GM12878 (cell line): ENCODE measurements at regions not wholly inside any gene's neighbourhood (a gene's known extent, or its start where the extent isn't known, plus 50 kb on each side); places are given as distances from the start of the nearest gene placed in this dataset.

Source experiments
- BCL11A ChIP-seq: IDR thresholded peaks from 2 replicates; pipeline ENCODE4 v1.6.1; 2011; ENCODE audit warnings: low read depth, low read length
- EP300 ChIP-seq, 2 experiments: fragments of 150-350 bp in 1 of 2; IDR thresholded peaks; 2 replicates each; pipeline ENCODE4 v1.6.1; 2011 to 2012; ENCODE audit warnings: low read depth in 2 of 2, low read length in 2 of 2, borderline replicate concordance in 1 of 2, improper control_type of control experiment in 1 of 2, inconsistent platforms in 1 of 2; ENCODE audit not compliant: control insufficient read depth in 1 of 2
- EZH2 ChIP-seq: IDR thresholded peaks from 2 replicates; pipeline ENCODE4 v1.6.1; 2012; ENCODE audit warnings: low read depth, mild to moderate bottlenecking, control low read depth, inconsistent platforms, low read length, borderline replicate concordance; ENCODE audit not compliant: control insufficient read depth
- KDM1A ChIP-seq: fragments of 200-600 bp; sonication (generic); IDR thresholded peaks from 2 replicates; pipeline ENCODE4 v1.6.1; 2016; ENCODE audit warnings: borderline replicate concordance
- NFYB ChIP-seq: IDR thresholded peaks from 2 replicates; pipeline ENCODE4 v1.6.1; 2011; ENCODE audit warnings: low read depth, mild to moderate bottlenecking, low read length, improper control_type of control experiment, moderate library complexity; ENCODE audit not compliant: insufficient read depth
- POLR2AphosphoS5 ChIP-seq: IDR thresholded peaks from 2 replicates; pipeline ENCODE4 v1.6.1; 2011; ENCODE audit warnings: mild to moderate bottlenecking, low read length, inconsistent platforms
- RAD21 ChIP-seq: IDR thresholded peaks from 2 replicates; pipeline ENCODE4 v1.6.1; 2011; ENCODE audit warnings: mild to moderate bottlenecking, low read depth, low read length, moderate library complexity; ENCODE audit not compliant: insufficient read depth
- SUZ12 ChIP-seq: fragments of 200-600 bp; sonication (generic); IDR thresholded peaks from one replicate; pipeline ENCODE4 v1.6.1; 2018; ENCODE audit warnings: antibody characterized with exemption, mild to moderate bottlenecking; ENCODE audit not compliant: unreplicated experiment
- ZNF384 ChIP-seq: IDR thresholded peaks from 2 replicates; pipeline ENCODE4 v1.6.1; 2012; ENCODE audit warnings: low read depth, mild to moderate bottlenecking, low read length, improper control_type of control experiment, borderline replicate concordance
- ZSCAN29 ChIP-seq: fragments of 450-650 bp; IDR thresholded peaks from 2 replicates; pipeline ENCODE4 v1.6.1; 2017; ENCODE audit warnings: mild to moderate bottlenecking, moderate library complexity
- TF ChIP-seq, protein P1 (sequence below), 3 experiments: IDR thresholded peaks in 2 of 3; conservative IDR thresholded peaks in 1 of 3; 2 replicates each; pipeline ENCODE4 v1.5.1; 2011; ENCODE audit warnings: low read depth in 3 of 3, low read length in 3 of 3, mild to moderate bottlenecking in 3 of 3, control low read depth in 2 of 3, moderate library complexity in 2 of 3, inconsistent platforms in 1 of 3, mixed read lengths in 1 of 3; ENCODE audit not compliant: control insufficient read depth in 2 of 3, insufficient read depth in 1 of 3; ENCODE audit errors: extremely low read depth in 1 of 3
- TF ChIP-seq, protein P2 (sequence below): IDR thresholded peaks from 2 replicates; pipeline ENCODE4 v1.6.1; 2011; ENCODE audit warnings: low read depth, mild to moderate bottlenecking, low read length, moderate library complexity, borderline replicate concordance; ENCODE audit errors: extremely low read depth
- TF ChIP-seq, protein P3 (sequence below): IDR thresholded peaks from 2 replicates; pipeline ENCODE4 v1.6.1; 2011; ENCODE audit warnings: low read depth, low read length, improper control_type of control experiment, borderline replicate concordance

DNA sequence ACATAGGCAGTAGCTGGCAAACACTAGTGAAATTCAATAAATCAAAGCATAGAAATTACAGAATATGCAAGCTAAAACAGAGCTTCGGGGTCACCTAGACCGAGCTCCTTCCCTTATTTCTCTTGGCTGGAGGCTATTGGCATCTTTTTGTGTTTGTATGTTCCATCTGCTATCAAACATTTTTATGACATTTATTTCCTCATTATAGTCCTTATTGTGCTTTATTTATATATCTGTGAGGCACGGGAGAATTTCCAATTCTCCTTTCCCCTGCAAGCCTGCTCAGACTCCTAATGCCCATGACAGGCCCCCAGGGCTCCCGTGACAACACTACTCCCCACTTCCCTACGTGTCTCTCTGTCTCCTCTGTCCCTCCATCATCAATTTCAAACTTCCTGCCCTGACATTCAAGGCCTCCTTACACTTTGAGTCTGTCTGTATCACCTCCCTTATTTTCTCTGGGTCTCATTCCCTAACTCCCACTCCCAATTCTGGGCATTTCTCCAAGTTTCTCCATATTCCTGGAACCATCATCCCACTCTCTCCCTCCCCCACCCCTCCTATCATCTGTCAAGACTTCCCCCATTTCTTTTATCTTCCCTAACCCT is 316.9 kb downstream of the OSR1 start:
- TF ChIP-seq BCL11A (no peak), EP300 (IDR thresholded peaks at IDR 0.05; ENCODE audit: borderline replicate concordance in 1 of 2, control insufficient read depth in 1 of 2, low read depth in 2 of 2, low read length in 2 of 2) (no peak), ZNF384 (no peak), ZSCAN29 (no peak), SUZ12 (no peak), KDM1A (no peak), POLR2AphosphoS5 (no peak), EZH2 (no peak), RAD21 (no peak), NFYB (no peak)
- TF ChIP-seq, protein P1, sequence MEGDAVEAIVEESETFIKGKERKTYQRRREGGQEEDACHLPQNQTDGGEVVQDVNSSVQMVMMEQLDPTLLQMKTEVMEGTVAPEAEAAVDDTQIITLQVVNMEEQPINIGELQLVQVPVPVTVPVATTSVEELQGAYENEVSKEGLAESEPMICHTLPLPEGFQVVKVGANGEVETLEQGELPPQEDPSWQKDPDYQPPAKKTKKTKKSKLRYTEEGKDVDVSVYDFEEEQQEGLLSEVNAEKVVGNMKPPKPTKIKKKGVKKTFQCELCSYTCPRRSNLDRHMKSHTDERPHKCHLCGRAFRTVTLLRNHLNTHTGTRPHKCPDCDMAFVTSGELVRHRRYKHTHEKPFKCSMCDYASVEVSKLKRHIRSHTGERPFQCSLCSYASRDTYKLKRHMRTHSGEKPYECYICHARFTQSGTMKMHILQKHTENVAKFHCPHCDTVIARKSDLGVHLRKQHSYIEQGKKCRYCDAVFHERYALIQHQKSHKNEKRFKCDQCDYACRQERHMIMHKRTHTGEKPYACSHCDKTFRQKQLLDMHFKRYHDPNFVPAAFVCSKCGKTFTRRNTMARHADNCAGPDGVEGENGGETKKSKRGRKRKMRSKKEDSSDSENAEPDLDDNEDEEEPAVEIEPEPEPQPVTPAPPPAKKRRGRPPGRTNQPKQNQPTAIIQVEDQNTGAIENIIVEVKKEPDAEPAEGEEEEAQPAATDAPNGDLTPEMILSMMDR (IDR thresholded peaks at IDR 0.05 in 2 of 3, conservative IDR thresholded peaks at IDR 0.05 in 1 of 3; ENCODE audit: control insufficient read depth in 2 of 3, extremely low read depth in 1 of 3, insufficient read depth in 1 of 3, low read depth in 3 of 3, low read length in 3 of 3): no peak
- TF ChIP-seq, protein P2, sequence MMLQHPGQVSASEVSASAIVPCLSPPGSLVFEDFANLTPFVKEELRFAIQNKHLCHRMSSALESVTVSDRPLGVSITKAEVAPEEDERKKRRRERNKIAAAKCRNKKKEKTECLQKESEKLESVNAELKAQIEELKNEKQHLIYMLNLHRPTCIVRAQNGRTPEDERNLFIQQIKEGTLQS: no peak
- TF ChIP-seq, protein P3, sequence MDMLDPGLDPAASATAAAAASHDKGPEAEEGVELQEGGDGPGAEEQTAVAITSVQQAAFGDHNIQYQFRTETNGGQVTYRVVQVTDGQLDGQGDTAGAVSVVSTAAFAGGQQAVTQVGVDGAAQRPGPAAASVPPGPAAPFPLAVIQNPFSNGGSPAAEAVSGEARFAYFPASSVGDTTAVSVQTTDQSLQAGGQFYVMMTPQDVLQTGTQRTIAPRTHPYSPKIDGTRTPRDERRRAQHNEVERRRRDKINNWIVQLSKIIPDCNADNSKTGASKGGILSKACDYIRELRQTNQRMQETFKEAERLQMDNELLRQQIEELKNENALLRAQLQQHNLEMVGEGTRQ: no peak
